ENCODE measurements at regions not wholly inside any gene's neighbourhood (a gene's known extent, or its start where the extent isn't known, plus 50 kb on each side); places are given as distances from the start of the nearest gene placed in this dataset.

DNA sequence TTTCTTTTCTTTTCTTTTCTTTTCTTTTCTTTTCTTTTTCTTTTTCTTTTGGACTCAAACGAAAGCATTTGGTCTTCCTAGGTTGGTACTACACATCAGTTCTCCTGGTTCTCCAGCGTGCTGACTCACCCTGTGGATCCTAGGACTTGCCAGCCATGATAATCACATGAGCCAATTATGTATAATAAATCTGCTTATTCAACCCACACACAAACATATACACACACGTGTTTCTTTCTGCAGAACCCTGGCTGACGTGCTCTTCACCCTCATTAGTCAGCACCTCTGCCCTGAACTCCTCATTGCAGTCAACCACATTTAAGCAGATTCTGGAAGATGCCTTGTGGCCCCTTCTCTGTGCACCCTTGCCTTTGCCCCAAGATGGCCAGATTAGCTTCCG, 162.4 kb upstream of the MYT1L start:
- TF ChIP-seq, protein P1, sequence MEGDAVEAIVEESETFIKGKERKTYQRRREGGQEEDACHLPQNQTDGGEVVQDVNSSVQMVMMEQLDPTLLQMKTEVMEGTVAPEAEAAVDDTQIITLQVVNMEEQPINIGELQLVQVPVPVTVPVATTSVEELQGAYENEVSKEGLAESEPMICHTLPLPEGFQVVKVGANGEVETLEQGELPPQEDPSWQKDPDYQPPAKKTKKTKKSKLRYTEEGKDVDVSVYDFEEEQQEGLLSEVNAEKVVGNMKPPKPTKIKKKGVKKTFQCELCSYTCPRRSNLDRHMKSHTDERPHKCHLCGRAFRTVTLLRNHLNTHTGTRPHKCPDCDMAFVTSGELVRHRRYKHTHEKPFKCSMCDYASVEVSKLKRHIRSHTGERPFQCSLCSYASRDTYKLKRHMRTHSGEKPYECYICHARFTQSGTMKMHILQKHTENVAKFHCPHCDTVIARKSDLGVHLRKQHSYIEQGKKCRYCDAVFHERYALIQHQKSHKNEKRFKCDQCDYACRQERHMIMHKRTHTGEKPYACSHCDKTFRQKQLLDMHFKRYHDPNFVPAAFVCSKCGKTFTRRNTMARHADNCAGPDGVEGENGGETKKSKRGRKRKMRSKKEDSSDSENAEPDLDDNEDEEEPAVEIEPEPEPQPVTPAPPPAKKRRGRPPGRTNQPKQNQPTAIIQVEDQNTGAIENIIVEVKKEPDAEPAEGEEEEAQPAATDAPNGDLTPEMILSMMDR (IDR thresholded peaks at IDR 0.05): no peak
- TF ChIP-seq POLR2A (IDR thresholded peaks at IDR 0.05; ENCODE audit: low read depth): no peak
- no peak for TF ChIP-seq POLR2AphosphoS5 (IDR thresholded peaks at IDR 0.05)
